GM23338 (cell line): ENCODE measurements at regions not wholly inside any gene's neighbourhood (a gene's known extent, or its start where the extent isn't known, plus 50 kb on each side); places are given as distances from the start of the nearest gene placed in this dataset.

ENCODE experiments used
- CREB1 ChIP-seq: fragments of 250-450 bp; sonication (Bioruptor Pico); IDR thresholded peaks from 2 replicates; pipeline ENCODE4 v1.5.0; 2020; ENCODE audit warnings: low read depth, mild to moderate bottlenecking, moderate library complexity
- EZH2 ChIP-seq: fragments of 200-600 bp; sonication (generic); IDR thresholded peaks from one replicate; pipeline ENCODE4 v1.8.0; 2017; ENCODE audit warnings: antibody characterized with exemption, mild to moderate bottlenecking, low read depth; ENCODE audit not compliant: unreplicated experiment
- EZH2phosphoT487 ChIP-seq: fragments of 200-600 bp; sonication (generic); IDR thresholded peaks from one replicate; pipeline ENCODE4 v1.8.1; 2018; ENCODE audit warnings: antibody characterized with exemption; ENCODE audit not compliant: unreplicated experiment
- JUNB ChIP-seq: IDR thresholded peaks from one replicate; pipeline ENCODE4 v1.6.1; 2016; ENCODE audit warnings: antibody characterized with exemption; ENCODE audit not compliant: unreplicated experiment
- NANOG ChIP-seq: IDR thresholded peaks from 2 replicates; pipeline ENCODE4 v1.6.1; 2016; ENCODE audit warnings: antibody characterized with exemption, borderline replicate concordance
- POLR2AphosphoS5 ChIP-seq: IDR thresholded peaks from 2 replicates; pipeline ENCODE4 v1.6.1; 2016; ENCODE audit warnings: antibody characterized with exemption, low read depth
- STAT1 ChIP-seq: IDR thresholded peaks from one replicate; pipeline ENCODE4 v1.6.1; 2016; ENCODE audit warnings: antibody characterized with exemption; ENCODE audit not compliant: unreplicated experiment
- ZNF114 ChIP-seq: fragments of 250-450 bp; sonication (Bioruptor Pico); IDR thresholded peaks from 2 replicates; pipeline ENCODE4 v1.5.0; 2020; ENCODE audit warnings: mild to moderate bottlenecking, moderate library complexity
- ZNF331 ChIP-seq: fragments of 250-450 bp; sonication (Bioruptor Pico); IDR thresholded peaks from 2 replicates; pipeline ENCODE4 v1.5.0; 2020; ENCODE audit warnings: low read depth, mild to moderate bottlenecking, moderate library complexity
- TF ChIP-seq, protein P1 (sequence below), 2 experiments: fragments of 200-600 bp in 1 of 2; sonication (generic) in 1 of 2; conservative IDR thresholded peaks; 2 replicates each; pipeline versions ENCODE4 v1.5.1 to v1.6.1; 2016 to 2017; ENCODE audit warnings: antibody characterized with exemption in 2 of 2, low read depth in 2 of 2, mild to moderate bottlenecking in 2 of 2, moderate library complexity in 1 of 2
- TF ChIP-seq, protein P2 (sequence below): IDR thresholded peaks from one replicate; pipeline ENCODE4 v1.6.1; 2018; ENCODE audit warnings: antibody characterized with exemption; ENCODE audit not compliant: unreplicated experiment
- TF ChIP-seq, protein P3 (sequence below): IDR thresholded peaks from 2 replicates; pipeline ENCODE4 v1.6.1; 2016; ENCODE audit warnings: antibody characterized with exemption

DNA sequence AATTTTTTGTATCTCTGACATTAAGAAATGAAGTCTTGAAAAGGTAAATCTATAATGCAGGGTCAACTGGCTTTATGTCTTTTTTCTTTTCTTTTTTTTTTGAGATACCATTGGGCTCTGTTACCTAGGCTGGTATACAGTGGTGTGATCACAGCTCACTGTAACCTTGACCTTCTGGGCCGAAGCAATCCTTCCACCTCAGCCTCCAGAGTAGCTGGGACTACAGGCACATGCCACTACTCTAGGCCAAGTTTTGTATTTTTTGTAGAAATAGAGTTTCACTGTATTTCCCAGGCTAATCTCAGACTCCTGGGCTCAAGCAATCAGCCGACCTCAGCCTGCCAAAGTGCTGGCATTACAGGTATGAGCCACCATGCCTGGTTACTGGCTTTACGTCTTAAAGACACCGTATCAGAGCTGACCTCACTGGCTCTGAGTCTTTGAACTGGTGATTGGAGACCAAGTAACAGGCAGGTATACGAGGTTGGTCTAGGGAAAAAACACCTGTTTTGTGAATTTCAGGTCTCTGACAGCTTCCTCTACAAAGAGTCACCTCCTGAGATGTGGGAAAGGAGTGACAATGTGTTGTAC lies 70.4 kb upstream of the GPBP1 start:
- TF ChIP-seq, protein P1, sequence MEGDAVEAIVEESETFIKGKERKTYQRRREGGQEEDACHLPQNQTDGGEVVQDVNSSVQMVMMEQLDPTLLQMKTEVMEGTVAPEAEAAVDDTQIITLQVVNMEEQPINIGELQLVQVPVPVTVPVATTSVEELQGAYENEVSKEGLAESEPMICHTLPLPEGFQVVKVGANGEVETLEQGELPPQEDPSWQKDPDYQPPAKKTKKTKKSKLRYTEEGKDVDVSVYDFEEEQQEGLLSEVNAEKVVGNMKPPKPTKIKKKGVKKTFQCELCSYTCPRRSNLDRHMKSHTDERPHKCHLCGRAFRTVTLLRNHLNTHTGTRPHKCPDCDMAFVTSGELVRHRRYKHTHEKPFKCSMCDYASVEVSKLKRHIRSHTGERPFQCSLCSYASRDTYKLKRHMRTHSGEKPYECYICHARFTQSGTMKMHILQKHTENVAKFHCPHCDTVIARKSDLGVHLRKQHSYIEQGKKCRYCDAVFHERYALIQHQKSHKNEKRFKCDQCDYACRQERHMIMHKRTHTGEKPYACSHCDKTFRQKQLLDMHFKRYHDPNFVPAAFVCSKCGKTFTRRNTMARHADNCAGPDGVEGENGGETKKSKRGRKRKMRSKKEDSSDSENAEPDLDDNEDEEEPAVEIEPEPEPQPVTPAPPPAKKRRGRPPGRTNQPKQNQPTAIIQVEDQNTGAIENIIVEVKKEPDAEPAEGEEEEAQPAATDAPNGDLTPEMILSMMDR (conservative IDR thresholded peaks at IDR 0.05; ENCODE audit: low read depth in 2 of 2), result no peak
- TF ChIP-seq STAT1, result no peak
- TF ChIP-seq POLR2AphosphoS5, result no peak
- TF ChIP-seq EZH2, result no peak
- no peak for TF ChIP-seq JUNB
- TF ChIP-seq EZH2phosphoT487, result no peak
- TF ChIP-seq, protein P2, sequence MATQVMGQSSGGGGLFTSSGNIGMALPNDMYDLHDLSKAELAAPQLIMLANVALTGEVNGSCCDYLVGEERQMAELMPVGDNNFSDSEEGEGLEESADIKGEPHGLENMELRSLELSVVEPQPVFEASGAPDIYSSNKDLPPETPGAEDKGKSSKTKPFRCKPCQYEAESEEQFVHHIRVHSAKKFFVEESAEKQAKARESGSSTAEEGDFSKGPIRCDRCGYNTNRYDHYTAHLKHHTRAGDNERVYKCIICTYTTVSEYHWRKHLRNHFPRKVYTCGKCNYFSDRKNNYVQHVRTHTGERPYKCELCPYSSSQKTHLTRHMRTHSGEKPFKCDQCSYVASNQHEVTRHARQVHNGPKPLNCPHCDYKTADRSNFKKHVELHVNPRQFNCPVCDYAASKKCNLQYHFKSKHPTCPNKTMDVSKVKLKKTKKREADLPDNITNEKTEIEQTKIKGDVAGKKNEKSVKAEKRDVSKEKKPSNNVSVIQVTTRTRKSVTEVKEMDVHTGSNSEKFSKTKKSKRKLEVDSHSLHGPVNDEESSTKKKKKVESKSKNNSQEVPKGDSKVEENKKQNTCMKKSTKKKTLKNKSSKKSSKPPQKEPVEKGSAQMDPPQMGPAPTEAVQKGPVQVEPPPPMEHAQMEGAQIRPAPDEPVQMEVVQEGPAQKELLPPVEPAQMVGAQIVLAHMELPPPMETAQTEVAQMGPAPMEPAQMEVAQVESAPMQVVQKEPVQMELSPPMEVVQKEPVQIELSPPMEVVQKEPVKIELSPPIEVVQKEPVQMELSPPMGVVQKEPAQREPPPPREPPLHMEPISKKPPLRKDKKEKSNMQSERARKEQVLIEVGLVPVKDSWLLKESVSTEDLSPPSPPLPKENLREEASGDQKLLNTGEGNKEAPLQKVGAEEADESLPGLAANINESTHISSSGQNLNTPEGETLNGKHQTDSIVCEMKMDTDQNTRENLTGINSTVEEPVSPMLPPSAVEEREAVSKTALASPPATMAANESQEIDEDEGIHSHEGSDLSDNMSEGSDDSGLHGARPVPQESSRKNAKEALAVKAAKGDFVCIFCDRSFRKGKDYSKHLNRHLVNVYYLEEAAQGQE, result no peak
- TF ChIP-seq ZNF331 (CRISPR knock-in tag), result no peak
- TF ChIP-seq ZNF114 (CRISPR knock-in tag), result no peak
- TF ChIP-seq, protein P3, sequence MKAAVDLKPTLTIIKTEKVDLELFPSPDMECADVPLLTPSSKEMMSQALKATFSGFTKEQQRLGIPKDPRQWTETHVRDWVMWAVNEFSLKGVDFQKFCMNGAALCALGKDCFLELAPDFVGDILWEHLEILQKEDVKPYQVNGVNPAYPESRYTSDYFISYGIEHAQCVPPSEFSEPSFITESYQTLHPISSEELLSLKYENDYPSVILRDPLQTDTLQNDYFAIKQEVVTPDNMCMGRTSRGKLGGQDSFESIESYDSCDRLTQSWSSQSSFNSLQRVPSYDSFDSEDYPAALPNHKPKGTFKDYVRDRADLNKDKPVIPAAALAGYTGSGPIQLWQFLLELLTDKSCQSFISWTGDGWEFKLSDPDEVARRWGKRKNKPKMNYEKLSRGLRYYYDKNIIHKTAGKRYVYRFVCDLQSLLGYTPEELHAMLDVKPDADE, result no peak
- no peak for TF ChIP-seq CREB1 (CRISPR knock-in tag)
- TF ChIP-seq NANOG, result no peak
